ENCODE measurements at regions not wholly inside any gene's neighbourhood (a gene's known extent, or its start where the extent isn't known, plus 50 kb on each side); places are given as distances from the start of the nearest gene placed in this dataset.

GRCh38 chr5:125042261-125042890 lies 295.9 kb upstream of the ZNF608 start:
- no peak for TF ChIP-seq CTCF (IDR thresholded peaks at IDR 0.05; ENCODE audit: low read depth, low read length, missing control alignments)
- no peak overlapping the region for H3K4me3 ChIP-seq (replicated peaks; ENCODE audit: low read depth, low read length)
- DNase-seq (ENCODE audit: extremely low read depth, low read depth): peak; percentile 71

GRCh38 chr5:125043781-125044391 lies 297.4 kb upstream of the ZNF608 start:
- no peak for TF ChIP-seq CTCF (IDR thresholded peaks at IDR 0.05; ENCODE audit: low read depth, low read length, missing control alignments)
- peak; percentile 56 for DNase-seq (ENCODE audit: extremely low read depth, low read depth)
- H3K4me3 ChIP-seq (replicated peaks; ENCODE audit: low read depth, low read length): no peak overlapping the region

GRCh38 chr5:125044491-125045282 lies 298.2 kb upstream of the ZNF608 start:
- no peak overlapping the region for H3K4me3 ChIP-seq (replicated peaks; ENCODE audit: low read depth, low read length)
- DNase-seq (ENCODE audit: extremely low read depth, low read depth): no peak
- no peak for TF ChIP-seq CTCF (IDR thresholded peaks at IDR 0.05; ENCODE audit: low read depth, low read length, missing control alignments)

GRCh38 chr5:125045646-125046045 lies 299.2 kb upstream of the ZNF608 start:
- no peak for DNase-seq (ENCODE audit: extremely low read depth, low read depth)
- TF ChIP-seq CTCF (IDR thresholded peaks at IDR 0.05; ENCODE audit: low read depth, low read length, missing control alignments): no peak
- no peak overlapping the region for H3K4me3 ChIP-seq (replicated peaks; ENCODE audit: low read depth, low read length)

GRCh38 chr5:125046838-125047237 lies 300.4 kb upstream of the ZNF608 start:
- no peak overlapping the region for H3K4me3 ChIP-seq (replicated peaks; ENCODE audit: low read depth, low read length)
- TF ChIP-seq CTCF (IDR thresholded peaks at IDR 0.05; ENCODE audit: low read depth, low read length, missing control alignments): no peak
- DNase-seq (ENCODE audit: extremely low read depth, low read depth): no peak

- DNase-seq (ENCODE audit: extremely low read depth, low read depth): no peak
- TF ChIP-seq CTCF (IDR thresholded peaks at IDR 0.05; ENCODE audit: low read depth, low read length, missing control alignments): no peak
These were observed 301.4 kb upstream of the ZNF608 start for GRCh38 chr5:125047871-125048270.

More at GRCh38 chr5:125047871-125048270, 301.4 kb upstream of the ZNF608 start:
- H3K4me3 ChIP-seq (replicated peaks; ENCODE audit: low read depth, low read length): no peak overlapping the region
